Activated CD4-positive, alpha-beta T cell treated with anti-CD3 and anti-CD28 coated beads, Interleukin-2, amount 50 U/mL, for 16 hours (primary cell): ENCODE measurements at regions not wholly inside any gene's neighbourhood (a gene's known extent, or its start where the extent isn't known, plus 50 kb on each side); places are given as distances from the start of the nearest gene placed in this dataset.
"Not testable (repeated sequence)": the region's sequence is repeated elsewhere in the genome, so short reads cannot be mapped to it uniquely, and the experiment has no call there.

Source experiments
- DNase-seq: peaks from one replicate; pipeline ENCODE4 v3.0.0-alpha.2; 2020

- DNase-seq, result no peak
These were observed 1920.4 kb downstream of the MRPL39 start for GRCh38 chr21:23686737-23687523.

- no peak for DNase-seq
These were observed 1922.8 kb downstream of the MRPL39 start for GRCh38 chr21:23684431-23684830.

- DNase-seq, result no peak
These were observed 1943.0 kb downstream of the MRPL39 start for GRCh38 chr21:23664193-23664694.

- DNase-seq, result no peak
These were observed 1946.7 kb downstream of the MRPL39 start for GRCh38 chr21:23660560-23660959.

GRCh38 chr21:23644768-23645167, 1962.5 kb downstream of the MRPL39 start:
- DNase-seq, result no peak

GRCh38 chr21:23639721-23640120, 1967.6 kb downstream of the MRPL39 start:
- DNase-seq, result no peak

- DNase-seq, result no peak
These were observed 1969.1 kb downstream of the MRPL39 start for GRCh38 chr21:23638131-23638695.

- DNase-seq, result no peak
These were observed 1973.8 kb downstream of the MRPL39 start for GRCh38 chr21:23633447-23633940.

- no peak for DNase-seq
These were observed 1983.0 kb downstream of the MRPL39 start for GRCh38 chr21:23624281-23624680.

- no peak for DNase-seq
These were observed 1994.3 kb downstream of the MRPL39 start for GRCh38 chr21:23613014-23613413.

GRCh38 chr21:23612210-23612609, 1995.1 kb downstream of the MRPL39 start:
- no peak for DNase-seq

- DNase-seq, result no peak
These were observed 1999.4 kb downstream of the MRPL39 start for GRCh38 chr21:23607782-23608431.

- DNase-seq, result no peak
These were observed 2005.7 kb downstream of the MRPL39 start for GRCh38 chr21:23601549-23601948.

- DNase-seq, result no peak
These were observed 2013.7 kb downstream of the MRPL39 start for GRCh38 chr21:23593582-23593981.

GRCh38 chr21:23585419-23585818, 2021.9 kb downstream of the MRPL39 start:
- DNase-seq, result no peak

- no peak for DNase-seq
These were observed 2027.7 kb downstream of the MRPL39 start for GRCh38 chr21:23579573-23579972.

GRCh38 chr21:23578027-23578426, 2029.3 kb downstream of the MRPL39 start:
- no peak for DNase-seq

GRCh38 chr21:23574932-23575331, 2032.3 kb downstream of the MRPL39 start:
- DNase-seq, result no peak

- not testable (repeated sequence) for DNase-seq
These were observed 2058.4 kb downstream of the MRPL39 start for GRCh38 chr21:23548924-23549323.

GRCh38 chr21:23543333-23543732, 2063.9 kb downstream of the MRPL39 start:
- no peak for DNase-seq

GRCh38 chr21:23542097-23542496, 2065.2 kb downstream of the MRPL39 start:
- DNase-seq, result no peak

GRCh38 chr21:23541571-23541970, 2065.7 kb downstream of the MRPL39 start:
- DNase-seq, result no peak

- no peak for DNase-seq
These were observed 2072.4 kb downstream of the MRPL39 start for GRCh38 chr21:23534850-23535249.

- DNase-seq, result no peak
These were observed 2075.8 kb downstream of the MRPL39 start for GRCh38 chr21:23531444-23531843.
